HG03280 (cell line): ENCODE measurements at regions not wholly inside any gene's neighbourhood (a gene's known extent, or its start where the extent isn't known, plus 50 kb on each side); places are given as distances from the start of the nearest gene placed in this dataset.

Source experiments
- ATAC-seq: cut with Tn5 transposase; IDR thresholded peaks from one replicate; pipeline ENCODE4 v1.9.1; 2021; ENCODE audit warnings: mild to moderate bottlenecking, moderate library complexity; ENCODE audit not compliant: unreplicated experiment

DNA sequence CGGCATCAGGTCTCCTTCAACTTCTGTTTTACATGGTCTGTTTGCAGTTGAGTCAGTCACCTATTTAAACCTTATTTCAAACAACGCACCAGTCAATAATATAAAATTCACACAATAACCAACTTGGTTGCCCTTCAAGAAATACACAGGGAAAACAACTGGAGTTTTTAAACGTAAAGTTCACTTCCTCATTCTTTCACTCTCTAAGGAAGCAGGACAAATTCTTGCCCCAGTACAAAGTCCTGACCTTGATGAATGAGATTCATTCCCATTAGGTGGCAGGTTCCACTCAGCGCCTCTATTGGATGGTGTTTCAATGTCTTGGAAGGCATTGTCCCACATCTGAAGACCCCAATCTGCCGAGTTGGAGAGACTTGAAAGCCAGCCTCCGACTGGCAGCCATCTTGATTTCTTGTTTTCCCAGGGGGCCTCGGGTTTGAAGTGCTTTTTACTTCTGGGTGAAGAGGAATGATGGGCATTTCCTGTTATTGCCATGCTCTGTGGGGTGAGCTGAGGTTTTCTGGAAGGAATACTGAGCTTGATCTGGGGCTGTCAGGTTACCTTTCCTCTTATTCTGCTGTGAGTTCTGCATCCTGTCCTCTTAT, 105.0 kb downstream of the ACER2 start:
- no peak for ATAC-seq

- no peak for ATAC-seq
These were observed 103.5 kb downstream of the ACER2 start for GRCh38 chr9:19512103-19512832.

DNA sequence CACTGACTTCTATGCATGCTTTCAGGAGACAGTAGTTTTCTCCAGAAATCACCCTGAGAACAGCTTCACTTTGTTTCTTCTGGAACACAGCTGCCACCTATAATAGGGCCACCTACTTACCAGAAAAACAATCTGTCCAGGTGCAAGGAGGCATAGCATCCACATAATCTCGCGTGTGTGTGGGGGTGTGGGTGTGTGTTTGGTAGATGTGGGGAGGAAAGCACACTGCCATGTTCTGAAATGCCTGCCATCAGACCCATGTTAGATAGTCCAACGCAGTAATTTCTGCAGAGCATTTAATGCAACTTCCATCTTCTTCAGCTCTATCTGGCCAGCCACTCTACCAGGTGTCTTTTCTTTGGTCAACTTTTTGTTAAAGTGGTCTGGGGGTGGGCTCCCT, 102.9 kb downstream of the ACER2 start:
- ATAC-seq: no peak

DNA sequence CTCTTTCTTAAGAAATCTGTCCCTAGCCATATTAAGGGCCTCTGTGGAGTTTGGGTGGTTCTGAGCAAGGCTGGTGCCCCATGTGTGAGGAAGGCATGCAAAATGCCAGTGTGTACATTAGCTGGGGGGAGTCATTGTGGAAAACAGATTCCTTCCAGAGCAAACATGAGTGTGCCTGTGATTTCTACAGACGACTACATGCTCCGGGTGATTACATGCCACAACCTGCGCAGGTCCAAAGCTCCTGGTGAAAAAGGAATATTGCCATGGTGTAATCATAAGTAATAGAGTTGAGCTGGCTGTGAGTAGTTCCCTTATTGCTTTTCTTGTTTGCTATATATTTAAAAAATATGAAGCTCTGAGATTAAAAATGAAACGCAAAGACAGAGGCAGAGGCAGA, 102.1 kb downstream of the ACER2 start:
- no peak for ATAC-seq
